Left hindlimb (tissue), 1 donor: ENCODE measurements at regions not wholly inside any gene's neighbourhood (a gene's known extent, or its start where the extent isn't known, plus 50 kb on each side); places are given as distances from the start of the nearest gene placed in this dataset.

Experiments used
- DNase-seq: peaks from one replicate; pipeline ENCODE4 v3.0.0-alpha.2; 2018

DNA sequence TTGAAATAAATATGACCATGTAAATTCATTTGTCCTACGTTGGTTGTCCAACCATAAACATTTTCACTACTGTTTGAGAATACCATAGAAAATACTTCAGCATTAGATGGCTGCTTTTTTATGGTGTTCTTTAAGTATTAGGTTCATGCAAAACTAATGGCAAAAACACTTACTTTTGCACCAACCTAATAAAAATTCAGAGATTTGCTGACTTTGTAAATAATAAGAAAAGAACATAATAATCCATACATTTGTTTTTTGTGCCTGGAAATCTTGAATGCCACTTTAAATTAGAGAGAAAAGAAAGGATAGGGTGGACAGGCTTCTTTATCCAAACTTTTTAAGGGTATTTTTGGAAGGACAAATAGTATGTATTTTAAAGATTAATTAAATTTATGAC, 719.7 kb upstream of the TYRP1 start:
- no peak for DNase-seq

- DNase-seq = no peak
Measured at GRCh38 chr9:11992866-11993265, 700.3 kb upstream of the TYRP1 start.

- DNase-seq = no peak
Measured at GRCh38 chr9:12014488-12014887, 678.7 kb upstream of the TYRP1 start.

- DNase-seq = no peak
Measured at GRCh38 chr9:12054235-12054634, 639.0 kb upstream of the TYRP1 start.

- DNase-seq = no peak
Measured at GRCh38 chr9:12056874-12057273, 636.3 kb upstream of the TYRP1 start.

DNA sequence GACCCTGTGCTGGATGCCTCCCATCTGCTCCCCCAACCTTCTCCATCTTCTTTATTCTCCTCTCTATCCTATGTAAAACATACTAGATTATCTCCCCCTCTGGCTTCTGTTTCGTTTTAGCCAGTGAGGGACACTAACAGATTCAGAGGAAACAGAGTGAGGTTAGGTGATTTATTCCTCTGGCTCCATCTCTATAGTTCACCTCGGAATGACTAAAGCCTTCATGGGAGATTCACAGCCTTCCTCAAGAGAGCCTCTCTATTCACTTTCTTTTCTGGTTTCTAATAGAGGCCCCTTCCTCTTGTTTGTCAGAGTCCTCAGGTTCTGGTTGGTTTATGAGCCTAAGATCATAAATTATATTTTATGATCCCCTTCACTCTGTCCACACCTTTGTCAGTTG, 633.1 kb upstream of the TYRP1 start:
- no peak for DNase-seq

DNA sequence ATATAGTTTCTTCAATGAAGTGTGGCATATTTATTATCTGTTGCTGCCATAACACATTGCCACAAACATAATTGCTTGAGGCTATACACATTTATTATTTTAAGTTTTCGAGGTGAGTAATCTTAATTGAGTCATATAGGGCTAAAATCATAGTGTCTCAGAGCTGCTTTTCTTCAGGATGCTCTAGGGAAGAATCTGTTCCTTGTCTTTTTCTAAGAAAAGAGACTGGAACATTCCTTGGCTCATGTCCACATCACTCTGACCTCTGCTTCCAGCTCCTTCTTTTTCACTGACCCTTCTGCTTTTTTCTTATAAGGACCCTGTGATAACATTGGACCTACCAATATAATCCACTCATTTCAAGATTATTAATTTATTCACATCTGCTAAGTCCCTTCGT, 632.4 kb upstream of the TYRP1 start:
- no peak for DNase-seq

- DNase-seq = no peak
Measured at GRCh38 chr9:12065050-12065449, 628.1 kb upstream of the TYRP1 start.

GRCh38 chr9:12065686-12066085, 627.5 kb upstream of the TYRP1 start:
- DNase-seq = no peak

- DNase-seq = no peak
Measured at GRCh38 chr9:12066455-12067035, 626.6 kb upstream of the TYRP1 start.

DNA sequence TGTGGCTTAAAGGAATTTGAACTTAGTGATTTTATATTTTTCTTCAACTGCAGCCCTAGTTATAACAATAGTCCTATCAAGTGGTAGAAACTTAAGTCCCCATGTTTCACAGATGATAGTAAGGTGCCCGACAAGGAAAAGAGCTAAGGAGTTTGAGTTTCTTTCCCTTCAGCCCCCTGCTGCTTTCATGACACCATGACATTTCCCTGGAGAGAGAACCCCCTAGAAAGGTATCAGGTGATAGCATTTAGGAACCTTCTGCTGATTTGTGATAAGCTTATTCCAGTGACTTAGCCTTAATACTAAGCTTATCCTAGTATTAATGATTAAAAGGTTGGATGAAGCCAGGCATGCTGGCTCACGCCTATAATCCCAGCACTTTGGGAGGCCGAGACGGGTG, 623.8 kb upstream of the TYRP1 start:
- DNase-seq = no peak

DNA sequence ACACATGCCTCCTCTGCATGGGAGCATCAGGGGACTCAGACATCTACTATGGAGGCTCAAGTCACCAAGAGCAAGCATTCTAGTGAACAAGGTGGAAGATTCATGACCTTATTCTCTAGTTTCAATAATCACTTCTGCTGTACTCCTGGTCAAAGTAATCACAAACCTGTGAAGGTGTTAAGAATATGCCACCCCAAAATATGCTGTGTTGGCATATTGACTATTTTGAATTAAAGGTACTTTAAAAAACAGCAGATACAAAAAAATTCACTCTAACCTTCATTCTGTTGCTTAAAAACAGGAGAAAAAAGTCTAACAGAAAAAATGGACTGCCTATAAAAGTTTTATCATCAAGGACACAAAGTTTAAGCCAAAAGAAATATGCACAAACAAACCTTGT, 607.8 kb upstream of the TYRP1 start:
- DNase-seq = no peak

DNA sequence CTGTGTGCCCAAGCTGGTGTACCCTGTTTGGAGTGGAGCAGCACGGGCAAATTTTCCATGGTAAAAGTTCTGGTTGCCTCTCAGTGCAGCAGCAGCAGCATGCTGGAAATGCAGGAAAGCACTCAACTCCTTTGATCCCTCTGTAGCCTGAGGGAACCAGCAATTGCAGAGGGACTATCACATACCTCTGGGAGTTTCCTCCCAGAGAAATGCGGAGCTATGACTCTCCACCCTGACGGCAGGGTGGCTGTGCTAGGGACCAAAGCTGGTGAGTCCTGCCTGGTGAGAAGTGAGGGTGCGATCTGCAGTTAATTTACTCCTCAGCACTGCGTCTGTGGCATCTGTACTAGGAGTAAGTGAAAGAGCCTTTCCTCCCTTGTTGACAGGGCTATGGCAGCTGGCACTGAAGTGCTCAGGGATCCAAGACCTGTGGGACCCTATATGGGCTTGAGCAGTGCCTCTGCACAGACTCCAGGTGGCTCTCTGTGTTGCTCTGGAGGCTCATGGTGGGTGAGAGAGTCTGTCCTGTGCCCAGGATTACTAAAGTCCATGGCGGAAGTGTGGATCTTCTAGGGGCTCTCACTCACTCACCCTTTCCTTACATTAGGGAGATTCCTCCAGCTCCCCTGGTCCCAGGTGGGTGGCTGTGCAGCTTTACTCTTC, 601.2 kb upstream of the TYRP1 start:
- no peak for DNase-seq

- DNase-seq = no peak
Measured at GRCh38 chr9:12094046-12094445, 599.1 kb upstream of the TYRP1 start.

DNA sequence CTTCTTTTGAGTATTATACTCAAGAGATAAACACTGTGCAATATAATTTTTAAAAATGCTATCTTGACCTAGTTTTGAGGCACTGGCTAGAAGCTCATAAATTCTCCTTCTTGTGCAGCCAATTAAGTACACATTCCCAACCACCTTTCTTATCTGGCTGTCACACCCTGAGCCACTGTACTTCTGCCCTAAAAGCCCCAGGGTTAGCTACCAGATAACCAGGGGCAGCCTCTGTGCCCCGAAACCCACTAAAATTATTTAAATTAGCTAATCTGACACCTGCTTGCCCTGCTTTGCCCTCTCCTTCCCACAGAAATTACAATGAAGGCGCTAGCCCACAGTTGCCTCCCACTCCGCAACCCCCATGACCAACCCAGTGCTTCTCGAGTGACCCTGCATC, 597.3 kb upstream of the TYRP1 start:
- DNase-seq = no peak

- no peak for DNase-seq
Measured at GRCh38 chr9:12133416-12133815, 559.8 kb upstream of the TYRP1 start.

- DNase-seq = no peak
Measured at GRCh38 chr9:12141422-12141821, 551.8 kb upstream of the TYRP1 start.

- no peak for DNase-seq
Measured at GRCh38 chr9:12155401-12156134, 537.6 kb upstream of the TYRP1 start.

DNA sequence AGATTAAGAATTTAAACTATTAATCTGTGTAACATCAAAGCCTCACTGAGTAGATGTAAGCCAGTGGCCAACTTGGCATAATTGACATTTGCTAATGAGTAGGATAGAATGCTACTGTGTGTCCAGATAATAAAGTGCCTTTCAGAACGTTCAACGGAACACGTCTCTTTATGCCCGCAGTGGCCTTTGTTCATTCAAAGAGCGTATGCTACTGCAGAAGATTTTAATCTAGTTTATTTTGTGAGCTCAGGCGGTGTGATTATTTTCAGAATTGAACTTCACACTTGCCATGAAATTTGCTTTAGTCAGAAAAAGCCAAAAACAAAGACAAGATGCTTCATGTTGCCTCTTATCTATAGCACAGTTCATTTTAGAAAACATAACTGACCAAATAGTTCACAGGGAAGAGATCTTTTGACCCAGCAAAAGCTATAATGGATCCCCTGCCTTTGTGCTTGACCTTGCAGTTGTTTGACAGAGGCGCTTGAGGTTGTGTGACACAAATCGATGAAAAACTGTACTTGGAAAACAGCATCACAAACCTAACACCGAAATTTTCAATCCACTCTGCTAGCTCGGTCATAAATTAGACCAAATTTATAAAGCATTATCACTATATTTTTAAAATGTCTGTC, 530.9 kb upstream of the TYRP1 start:
- no peak for DNase-seq

DNA sequence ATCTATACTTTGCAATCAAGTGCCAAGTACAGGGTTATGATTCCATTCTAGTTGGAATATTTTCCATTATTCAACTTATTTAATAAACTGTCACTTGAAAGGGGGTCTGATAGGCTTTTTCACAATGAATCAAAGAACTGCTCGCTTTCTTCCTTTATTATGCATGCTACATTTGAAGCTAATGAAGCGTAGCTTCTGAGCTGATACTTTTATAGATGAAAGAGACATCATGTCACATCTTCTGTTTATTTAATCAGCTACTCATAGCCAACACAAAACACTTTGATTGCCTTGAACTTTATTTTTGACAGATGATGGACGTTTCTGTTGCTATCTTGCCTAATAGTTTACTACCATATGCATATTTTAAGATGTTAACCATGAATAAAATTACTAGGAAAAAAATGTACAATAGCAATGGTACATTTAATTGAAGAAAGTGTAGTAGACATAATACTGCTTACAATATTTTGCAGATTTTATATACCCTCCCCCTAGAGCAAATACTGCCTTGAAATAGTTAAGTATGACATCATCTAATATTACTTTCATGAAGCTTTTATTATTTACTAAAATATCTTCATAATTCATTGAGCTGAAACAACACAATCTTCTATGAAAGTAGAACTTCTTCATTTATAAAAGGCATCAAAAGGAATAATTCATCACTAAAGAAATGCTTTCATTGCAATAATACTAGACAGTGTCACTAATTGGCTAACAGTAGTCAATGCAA, 529.3 kb upstream of the TYRP1 start:
- DNase-seq = no peak

- DNase-seq = no peak
Measured at GRCh38 chr9:12166518-12166917, 526.7 kb upstream of the TYRP1 start.

DNA sequence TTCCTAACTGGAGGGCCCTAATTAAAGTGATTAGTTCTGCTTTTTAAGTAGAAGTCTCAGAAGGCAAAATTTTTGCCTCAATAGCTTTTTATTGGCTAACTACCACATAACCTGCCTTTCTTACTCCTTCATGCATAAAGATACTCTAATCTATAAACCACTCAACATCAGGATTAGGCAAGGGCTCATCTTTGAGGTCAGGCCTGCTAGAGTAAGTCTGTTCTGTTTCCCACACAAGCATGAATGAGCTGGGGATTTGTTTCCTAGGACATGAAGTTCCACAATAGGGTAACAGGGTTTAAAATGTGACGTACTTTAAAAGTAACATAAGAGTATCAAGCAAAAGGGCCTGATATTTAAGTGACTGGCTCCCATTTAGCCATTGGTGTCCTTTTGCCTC, 522.7 kb upstream of the TYRP1 start:
- no peak for DNase-seq

DNA sequence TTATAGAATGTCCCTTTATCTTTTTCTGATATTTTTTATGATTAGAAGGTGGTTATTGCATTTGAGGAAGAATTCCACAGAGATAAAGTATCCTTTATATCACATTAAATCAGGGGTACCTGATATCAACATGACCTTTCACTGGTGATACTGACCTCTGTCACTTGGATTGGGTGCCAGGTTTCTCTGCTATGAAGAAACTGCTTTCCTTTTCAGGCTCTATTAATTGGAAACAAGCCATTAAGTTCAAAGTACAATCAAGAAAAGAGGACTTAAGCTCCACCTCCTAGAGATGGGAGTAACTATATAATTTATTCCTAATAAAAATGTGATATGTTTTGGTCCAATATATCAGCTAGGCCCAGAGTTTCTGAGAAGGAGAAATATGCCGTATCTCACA, 514.6 kb upstream of the TYRP1 start:
- DNase-seq = no peak
